ENCODE measurements at regions not wholly inside any gene's neighbourhood (a gene's known extent, or its start where the extent isn't known, plus 50 kb on each side); places are given as distances from the start of the nearest gene placed in this dataset.
"Not testable (repeated sequence)": the region's sequence is repeated elsewhere in the genome, so short reads cannot be mapped to it uniquely, and the experiment has no call there.

DNA sequence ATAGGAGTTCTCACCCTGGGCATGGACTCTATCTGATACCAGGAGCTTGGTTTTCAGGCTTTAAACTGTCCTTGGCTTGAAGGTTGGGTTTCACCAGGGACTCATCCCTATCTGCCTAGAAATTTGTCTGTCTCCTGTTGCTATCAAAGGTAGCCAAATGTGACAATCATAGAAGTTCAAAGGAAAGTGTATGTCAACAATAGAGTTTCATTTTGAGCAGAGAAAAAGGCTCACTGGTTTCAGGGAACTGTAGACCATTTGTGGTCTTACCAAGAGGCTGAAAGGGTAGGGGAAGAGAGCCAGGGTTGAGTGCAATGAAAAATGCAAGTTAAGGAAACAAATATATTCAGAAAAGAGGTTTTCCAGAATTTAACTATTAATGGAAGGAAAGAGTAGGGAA is 966.8 kb upstream of the CITED2 start:
- Histone ChIP-seq H3K9ac (no peak overlapping the region), H3K9me2 (ENCODE audit: insufficient read depth) (no peaks in the 10 kb centered on the region), H3K27ac (no peak overlapping the region), H3K9me3 (ENCODE audit: low read depth) (no peaks in the 10 kb centered on the region), H3K27me3 (replicated peaks; ENCODE audit: insufficient read depth) (no peaks in the 10 kb centered on the region), H4K20me1 (ENCODE audit: insufficient read depth) (no peaks in the 10 kb centered on the region), H3K79me2 (ENCODE audit: insufficient read depth) (no peaks in the 10 kb centered on the region), H3F3A (ENCODE audit: insufficient read depth) (peaks cover 26% of the 10 kb centered on the region), H3K4me1 (ENCODE audit: insufficient read depth) (peaks cover 30% of the 10 kb centered on the region), H2AFZ (no peak overlapping the region), H3K4me3 (no peak overlapping the region), H3K36me3 (ENCODE audit: low read depth) (peaks cover 6% of the 10 kb centered on the region; the same call in 1 of the 2 replicates), H3K4me2 (ENCODE audit: unreplicated experiment) (no peak overlapping the region)
- no peak for DNase-seq
- in situ Hi-C loops (cut with MboI), result no loop called here
- TF ChIP-seq EZH2phosphoT487 (IDR thresholded peaks at IDR 0.05; ENCODE audit: insufficient read depth, low read depth) (no peak), EZH2 (IDR thresholded peaks at IDR 0.05; ENCODE audit: insufficient read depth, poor library complexity, severe bottlenecking) (no peak)

DNA sequence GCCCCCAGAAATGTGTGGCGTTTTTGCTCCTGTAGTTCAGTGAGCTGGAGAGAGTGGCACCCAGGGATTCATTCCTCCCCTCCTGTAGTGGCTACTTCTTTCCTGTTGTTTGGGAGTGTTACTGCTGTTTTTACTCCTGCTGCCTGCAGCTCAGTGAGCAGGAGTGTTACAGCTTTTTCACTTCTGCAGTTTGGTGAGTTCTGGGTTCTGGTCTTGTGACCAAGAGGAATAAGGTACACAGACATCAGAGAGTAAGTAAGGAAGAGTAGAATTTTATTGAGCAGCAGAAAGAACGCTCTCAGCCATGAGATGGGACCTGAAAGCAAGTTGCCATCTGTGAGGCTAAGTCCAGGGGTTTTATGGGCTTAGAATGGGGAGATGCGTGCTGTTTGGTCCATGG is 966.3 kb upstream of the CITED2 start:
- Histone ChIP-seq H3F3A (ENCODE audit: insufficient read depth) (peaks cover 21% of the 10 kb centered on the region), H3K4me3 (no peak overlapping the region), H3K9me2 (ENCODE audit: insufficient read depth) (no peaks in the 10 kb centered on the region), H3K27ac (no peak overlapping the region), H3K36me3 (ENCODE audit: low read depth) (peaks cover 6% of the 10 kb centered on the region; the same call in 1 of the 2 replicates), H3K79me2 (ENCODE audit: insufficient read depth) (no peaks in the 10 kb centered on the region), H3K27me3 (replicated peaks; ENCODE audit: insufficient read depth) (no peaks in the 10 kb centered on the region), H2AFZ (no peak overlapping the region), H3K4me1 (ENCODE audit: insufficient read depth) (peaks cover 27% of the 10 kb centered on the region), H3K4me2 (ENCODE audit: unreplicated experiment) (no peak overlapping the region), H3K9ac (no peak overlapping the region), H3K9me3 (ENCODE audit: low read depth) (no peaks in the 10 kb centered on the region), H4K20me1 (ENCODE audit: insufficient read depth) (no peaks in the 10 kb centered on the region)
- TF ChIP-seq EZH2phosphoT487 (IDR thresholded peaks at IDR 0.05; ENCODE audit: insufficient read depth, low read depth) (no peak), EZH2 (IDR thresholded peaks at IDR 0.05; ENCODE audit: insufficient read depth, poor library complexity, severe bottlenecking) (no peak)
- 81 to 83% methylated on average over 3 of the region's 3 CpGs for WGBS, 2 experiments (ENCODE audit: low coverage in 1 of 2, low lambda C conversion rate in 2 of 2, missing lambda C conversion rate in 2 of 2)
- no peak for DNase-seq
- in situ Hi-C loops (cut with MboI), result no loop called here

DNA sequence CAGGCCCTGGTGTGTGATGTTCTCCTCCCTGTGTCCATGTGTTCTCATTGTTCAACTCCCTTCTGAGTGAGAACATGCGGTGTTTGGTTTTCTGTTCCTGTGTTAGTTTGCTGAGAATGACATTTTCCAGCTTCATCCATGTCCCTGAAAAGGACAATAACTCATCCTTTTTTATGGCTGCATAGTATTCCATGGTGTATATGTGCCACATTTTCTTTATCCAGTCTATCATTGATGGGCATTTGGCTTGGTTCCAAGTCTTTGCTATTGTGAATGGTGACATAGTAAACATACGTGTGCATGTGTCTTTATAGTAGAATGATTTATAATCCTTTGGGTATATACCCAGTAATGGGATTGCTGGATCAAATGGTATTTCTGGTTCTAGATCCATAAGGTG is 964.6 kb upstream of the CITED2 start:
- H3K4me2 ChIP-seq (ENCODE audit: unreplicated experiment); H3K9ac ChIP-seq; H3K27ac ChIP-seq; H2AFZ ChIP-seq; H3K9me3 ChIP-seq (ENCODE audit: low read depth); H4K20me1 ChIP-seq (ENCODE audit: insufficient read depth); H3K27me3 ChIP-seq (replicated peaks; ENCODE audit: insufficient read depth); DNase-seq; in situ Hi-C loops (cut with MboI); H3K4me3 ChIP-seq; H3K4me1 ChIP-seq (ENCODE audit: insufficient read depth); H3K79me2 ChIP-seq (ENCODE audit: insufficient read depth); H3K36me3 ChIP-seq (ENCODE audit: low read depth); H3F3A ChIP-seq (ENCODE audit: insufficient read depth); H3K9me2 ChIP-seq (ENCODE audit: insufficient read depth): not testable (repeated sequence)
- 81 to 85% methylated on average over 2 of the region's 2 CpGs for WGBS, 2 experiments (ENCODE audit: low coverage in 1 of 2, low lambda C conversion rate in 2 of 2, missing lambda C conversion rate in 2 of 2)

DNA sequence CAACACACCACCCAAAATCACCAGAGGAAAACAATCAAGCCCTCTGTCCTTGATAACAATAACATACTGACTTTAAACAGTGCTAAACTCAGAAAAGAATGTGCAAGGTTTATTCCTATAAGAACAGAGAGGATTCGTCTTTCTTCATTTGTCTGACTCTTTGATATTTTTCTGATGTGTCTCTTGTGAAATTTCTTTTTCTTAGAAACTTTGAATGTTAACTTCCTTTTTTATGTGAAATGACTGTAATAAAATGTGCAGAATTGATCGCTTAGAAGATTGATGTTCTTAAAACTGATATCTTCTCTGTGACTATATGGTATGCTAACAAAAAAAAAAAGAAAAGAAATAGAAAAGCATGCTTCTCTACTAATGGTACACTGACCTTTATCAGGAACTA is 947.4 kb upstream of the CITED2 start:
- 85 to 91% methylated on average over 2 of the region's 2 CpGs for WGBS, 2 experiments (ENCODE audit: low coverage in 1 of 2, low lambda C conversion rate in 2 of 2, missing lambda C conversion rate in 2 of 2)
- no peaks in the 10 kb centered on the region for H4K20me1 ChIP-seq (ENCODE audit: insufficient read depth)
- H3F3A ChIP-seq (ENCODE audit: insufficient read depth), result no peaks in the 10 kb centered on the region
- H2AFZ ChIP-seq, result peak overlapping the region; percentile 30
- H3K9ac ChIP-seq, result no peak overlapping the region
- in situ Hi-C loops (cut with MboI), result no loop called here
- H3K4me2 ChIP-seq (ENCODE audit: unreplicated experiment), result no peak overlapping the region
- H3K36me3 ChIP-seq (ENCODE audit: low read depth), result no peaks in the 10 kb centered on the region
- no peak overlapping the region for H3K4me3 ChIP-seq
- no peaks in the 10 kb centered on the region for H3K9me2 ChIP-seq (ENCODE audit: insufficient read depth)
- H3K79me2 ChIP-seq (ENCODE audit: insufficient read depth), result no peaks in the 10 kb centered on the region
- no peaks in the 10 kb centered on the region for H3K9me3 ChIP-seq (ENCODE audit: low read depth)
- peaks cover 19% of the 10 kb centered on the region for H3K4me1 ChIP-seq (ENCODE audit: insufficient read depth)
- DNase-seq, result no peak
- no peak overlapping the region for H3K27ac ChIP-seq
- no peaks in the 10 kb centered on the region for H3K27me3 ChIP-seq (replicated peaks; ENCODE audit: insufficient read depth)
- TF ChIP-seq EZH2 (IDR thresholded peaks at IDR 0.05; ENCODE audit: insufficient read depth, poor library complexity, severe bottlenecking) (no peak), EZH2phosphoT487 (IDR thresholded peaks at IDR 0.05; ENCODE audit: insufficient read depth, low read depth) (no peak)

All from GM23248 (cell line).